ENCODE measurements at regions not wholly inside any gene's neighbourhood (a gene's known extent, or its start where the extent isn't known, plus 50 kb on each side); places are given as distances from the start of the nearest gene placed in this dataset.

- no peak for DNase-seq
- H3K36me3 ChIP-seq = no peaks in the 10 kb centered on the region
- no peak overlapping the region for H3K27ac ChIP-seq
- no peak for TF ChIP-seq POLR2A (IDR thresholded peaks at IDR 0.05)
- no peak for TF ChIP-seq CTCF (IDR thresholded peaks at IDR 0.05)
- no peak for TF ChIP-seq EP300 (IDR thresholded peaks at IDR 0.05)
- no peak for ATAC-seq (ENCODE audit: low FRiP score in 2 of 2)
- no peak overlapping the region for H3K4me3 ChIP-seq
- no peaks in the 10 kb centered on the region for H3K9me3 ChIP-seq
- H3K4me1 ChIP-seq = no peaks in the 10 kb centered on the region
- no peaks in the 10 kb centered on the region for H3K27me3 ChIP-seq
Observed at GRCh38 chr4:34094114-34094513, 2150.2 kb downstream of the ARAP2 start.

DNA sequence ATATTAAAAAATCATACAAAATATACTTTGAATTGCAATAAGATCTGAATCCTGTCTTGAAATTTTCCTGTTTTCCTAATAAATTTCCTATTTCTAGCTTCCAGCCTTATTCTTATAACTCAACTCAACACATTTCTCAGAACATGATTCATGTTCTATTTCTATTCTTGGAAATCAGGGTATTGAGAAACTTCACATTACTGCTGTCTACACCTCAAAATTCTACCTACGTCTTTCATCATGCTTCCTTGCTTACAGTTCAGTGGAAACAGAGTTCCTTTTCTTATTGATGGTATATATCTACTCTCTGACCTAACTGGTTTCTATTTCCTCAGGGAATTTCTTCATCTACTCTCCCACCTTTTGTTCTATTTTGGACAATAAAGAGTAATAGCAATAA is 2139.0 kb downstream of the ARAP2 start:
- no peak for ATAC-seq (ENCODE audit: low FRiP score in 2 of 2)

DNA sequence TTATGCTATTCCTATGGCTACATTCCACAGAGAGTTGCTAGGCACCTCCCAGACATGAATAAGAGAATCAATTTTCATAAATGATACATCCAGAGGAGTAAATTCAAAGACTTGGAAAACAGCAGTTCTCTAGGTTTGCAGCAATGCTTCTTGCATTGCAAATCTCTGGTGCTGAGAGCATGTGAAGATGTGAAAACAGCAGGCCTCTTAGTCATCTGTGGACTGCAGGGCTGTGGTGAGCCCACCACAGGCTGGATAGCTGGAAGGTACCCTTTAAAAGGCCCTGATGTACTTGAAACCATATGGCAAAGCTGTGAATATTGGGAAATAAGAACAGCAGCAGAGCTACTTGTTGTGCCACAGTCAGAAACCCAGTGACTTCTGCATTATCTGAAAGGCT is 2135.9 kb downstream of the ARAP2 start:
- Histone ChIP-seq H3K36me3 (no peaks in the 10 kb centered on the region), H3K4me1 (no peaks in the 10 kb centered on the region), H3K27ac (no peak overlapping the region), H3K4me3 (no peak overlapping the region), H3K9me3 (no peaks in the 10 kb centered on the region), H3K27me3 (no peaks in the 10 kb centered on the region)
- TF ChIP-seq CTCF (IDR thresholded peaks at IDR 0.05) (no peak), POLR2A (IDR thresholded peaks at IDR 0.05) (no peak), POLR2AphosphoS5 (IDR thresholded peaks at IDR 0.05) (no peak), EP300 (IDR thresholded peaks at IDR 0.05) (no peak)
- ATAC-seq (ENCODE audit: low FRiP score in 2 of 2) = no peak
- DNase-seq = no peak

More for the DNA sequence above, 2139.0 kb downstream of the ARAP2 start:
- no peak overlapping the region for H3K4me3 ChIP-seq
- no peaks in the 10 kb centered on the region for H3K9me3 ChIP-seq
- no peak for DNase-seq
- TF ChIP-seq EP300 (IDR thresholded peaks at IDR 0.05) (no peak), CTCF (IDR thresholded peaks at IDR 0.05) (no peak), POLR2A (IDR thresholded peaks at IDR 0.05) (no peak), POLR2AphosphoS5 (IDR thresholded peaks at IDR 0.05) (no peak)
- H3K27me3 ChIP-seq = no peaks in the 10 kb centered on the region
- whole genome bisulfite sequencing, 2 donors = 64 to 76% methylated on average over 1 of the region's 1 CpG
- no peaks in the 10 kb centered on the region for H3K36me3 ChIP-seq
- H3K4me1 ChIP-seq = no peaks in the 10 kb centered on the region
- no peak overlapping the region for H3K27ac ChIP-seq

GRCh38 chr4:34112573-34112972 is 2131.7 kb downstream of the ARAP2 start:
- no peaks in the 10 kb centered on the region for H3K4me1 ChIP-seq
- H3K36me3 ChIP-seq = no peaks in the 10 kb centered on the region
- DNase-seq (no peak), ATAC-seq (ENCODE audit: low FRiP score in 2 of 2) (no peak)
- H3K9me3 ChIP-seq = no peaks in the 10 kb centered on the region
- 82 to 86% methylated on average over 2 of the region's 2 CpGs for WGBS, 2 donors
- H3K27me3 ChIP-seq = no peaks in the 10 kb centered on the region
- no peak for TF ChIP-seq CTCF (IDR thresholded peaks at IDR 0.05)
- TF ChIP-seq POLR2AphosphoS5 (IDR thresholded peaks at IDR 0.05) = no peak
- no peak for TF ChIP-seq EP300 (IDR thresholded peaks at IDR 0.05)
- TF ChIP-seq POLR2A (IDR thresholded peaks at IDR 0.05) = no peak
- H3K4me3 ChIP-seq = no peak overlapping the region
- no peak overlapping the region for H3K27ac ChIP-seq

GRCh38 chr4:34138385-34138784 is 2105.9 kb downstream of the ARAP2 start:
- H3K27me3 ChIP-seq = no peaks in the 10 kb centered on the region
- no peak overlapping the region for H3K4me3 ChIP-seq
- no peak for ATAC-seq (ENCODE audit: low FRiP score in 2 of 2)
- TF ChIP-seq POLR2AphosphoS5 (IDR thresholded peaks at IDR 0.05) (no peak), EP300 (IDR thresholded peaks at IDR 0.05) (no peak), CTCF (IDR thresholded peaks at IDR 0.05) (no peak), POLR2A (IDR thresholded peaks at IDR 0.05) (no peak)
- H3K4me1 ChIP-seq = no peaks in the 10 kb centered on the region
- no peaks in the 10 kb centered on the region for H3K9me3 ChIP-seq
- H3K36me3 ChIP-seq = no peaks in the 10 kb centered on the region
- 55 to 58% methylated on average over 2 of the region's 2 CpGs for WGBS, 2 donors
- DNase-seq = no peak
- H3K27ac ChIP-seq = no peak overlapping the region
